Activated T-cell treated with anti-CD3 and anti-CD28 coated beads, Interleukin-2, amount 50 U/mL, for 24 hours (primary cell): ENCODE measurements at regions not wholly inside any gene's neighbourhood (a gene's known extent, or its start where the extent isn't known, plus 50 kb on each side); places are given as distances from the start of the nearest gene placed in this dataset.
"Not testable (repeated sequence)": the region's sequence is repeated elsewhere in the genome, so short reads cannot be mapped to it uniquely, and the experiment has no call there.

Source experiments
- DNase-seq: peaks from one replicate; pipeline ENCODE4 v3.0.0-alpha.2; 2020
- H3K27ac Mint-ChIP-seq: 2 replicates; pipeline ENCODE4 v1.8.0; 2020; ENCODE audit warnings: mild to moderate bottlenecking, mixed read lengths
- H3K27me3 Mint-ChIP-seq: 2 replicates; pipeline ENCODE4 v1.8.0; 2020; ENCODE audit warnings: mixed read lengths
- H3K36me3 Mint-ChIP-seq: 2 replicates; pipeline ENCODE4 v1.8.0; 2020; ENCODE audit warnings: low read depth, mixed read lengths
- H3K4me1 Mint-ChIP-seq: 2 replicates; pipeline ENCODE4 v1.8.0; 2020; ENCODE audit warnings: low read depth, mixed read lengths
- H3K4me3 Mint-ChIP-seq: 2 replicates; pipeline ENCODE4 v1.8.0; 2020; ENCODE audit warnings: mild to moderate bottlenecking, moderate library complexity, mixed read lengths
- H3K9me3 Mint-ChIP-seq: 2 replicates; pipeline ENCODE4 v1.8.0; 2020; ENCODE audit warnings: mixed read lengths

GRCh38 chr1:29804181-29804899 is 568.0 kb downstream of the PTPRU start:
- H3K9me3 Mint-ChIP-seq: no peaks in the 10 kb centered on the region
- H3K36me3 Mint-ChIP-seq: no peaks in the 10 kb centered on the region
- peaks cover 23% of the 10 kb centered on the region for H3K27me3 Mint-ChIP-seq
- DNase-seq: no peak
- H3K4me1 Mint-ChIP-seq: no peaks in the 10 kb centered on the region
- H3K27ac Mint-ChIP-seq: no peak overlapping the region
- H3K4me3 Mint-ChIP-seq: no peak overlapping the region

- Mint-ChIP-seq H3K9me3 (no peaks in the 10 kb centered on the region), H3K4me3 (no peak overlapping the region), H3K27ac (no peak overlapping the region), H3K27me3 (peaks cover 19% of the 10 kb centered on the region), H3K4me1 (no peaks in the 10 kb centered on the region), H3K36me3 (no peaks in the 10 kb centered on the region)
- no peak for DNase-seq
These were observed 567.2 kb downstream of the PTPRU start for GRCh38 chr1:29803486-29803885.

- H3K4me3 Mint-ChIP-seq: no peak overlapping the region
- H3K4me1 Mint-ChIP-seq: no peaks in the 10 kb centered on the region
- DNase-seq: no peak
- H3K9me3 Mint-ChIP-seq: no peaks in the 10 kb centered on the region
- H3K27ac Mint-ChIP-seq: no peak overlapping the region
- no peaks in the 10 kb centered on the region for H3K36me3 Mint-ChIP-seq
- peaks cover 19% of the 10 kb centered on the region for H3K27me3 Mint-ChIP-seq
These were observed 566.1 kb downstream of the PTPRU start for GRCh38 chr1:29802181-29803068.

- H3K27ac Mint-ChIP-seq: no peak overlapping the region
- DNase-seq: no peak
- H3K4me3 Mint-ChIP-seq: no peak overlapping the region
- peaks cover 19% of the 10 kb centered on the region for H3K27me3 Mint-ChIP-seq
- H3K9me3 Mint-ChIP-seq: no peaks in the 10 kb centered on the region
- H3K36me3 Mint-ChIP-seq: no peaks in the 10 kb centered on the region
- no peaks in the 10 kb centered on the region for H3K4me1 Mint-ChIP-seq
These were observed 565.2 kb downstream of the PTPRU start for GRCh38 chr1:29801561-29801973.

GRCh38 chr1:29801003-29801402 is 564.7 kb downstream of the PTPRU start:
- H3K27me3 Mint-ChIP-seq: peaks cover 19% of the 10 kb centered on the region
- no peak overlapping the region for H3K4me3 Mint-ChIP-seq
- H3K4me1 Mint-ChIP-seq: no peaks in the 10 kb centered on the region
- no peaks in the 10 kb centered on the region for H3K36me3 Mint-ChIP-seq
- no peak overlapping the region for H3K27ac Mint-ChIP-seq
- DNase-seq: no peak
- H3K9me3 Mint-ChIP-seq: peaks cover under 1% of the 10 kb centered on the region

GRCh38 chr1:29800522-29800956 is 564.2 kb downstream of the PTPRU start:
- H3K4me1 Mint-ChIP-seq: no peaks in the 10 kb centered on the region
- no peak overlapping the region for H3K27ac Mint-ChIP-seq
- H3K36me3 Mint-ChIP-seq: no peaks in the 10 kb centered on the region
- no peak for DNase-seq
- peaks cover 19% of the 10 kb centered on the region for H3K27me3 Mint-ChIP-seq
- H3K9me3 Mint-ChIP-seq: peaks cover 5% of the 10 kb centered on the region
- no peak overlapping the region for H3K4me3 Mint-ChIP-seq

GRCh38 chr1:29800120-29800519 is 563.8 kb downstream of the PTPRU start:
- no peaks in the 10 kb centered on the region for H3K36me3 Mint-ChIP-seq

GRCh38 chr1:29798699-29799566 is 562.6 kb downstream of the PTPRU start:
- peaks cover 21% of the 10 kb centered on the region for H3K27me3 Mint-ChIP-seq
- peaks cover 7% of the 10 kb centered on the region for H3K9me3 Mint-ChIP-seq
- no peaks in the 10 kb centered on the region for H3K4me1 Mint-ChIP-seq
- H3K4me3 Mint-ChIP-seq: no peak overlapping the region
- no peaks in the 10 kb centered on the region for H3K36me3 Mint-ChIP-seq
- H3K27ac Mint-ChIP-seq: no peak overlapping the region
- DNase-seq: no peak

More at GRCh38 chr1:29800120-29800519, 563.8 kb downstream of the PTPRU start:
- H3K4me1 Mint-ChIP-seq: no peaks in the 10 kb centered on the region
- no peak overlapping the region for H3K27ac Mint-ChIP-seq
- DNase-seq: no peak
- peaks cover 7% of the 10 kb centered on the region for H3K9me3 Mint-ChIP-seq
- peaks cover 19% of the 10 kb centered on the region for H3K27me3 Mint-ChIP-seq
- no peak overlapping the region for H3K4me3 Mint-ChIP-seq

- H3K9me3 Mint-ChIP-seq, H3K4me1 Mint-ChIP-seq: not testable (repeated sequence)
These were observed 560.8 kb downstream of the PTPRU start for GRCh38 chr1:29797125-29797524.

GRCh38 chr1:29795965-29796364 is 559.6 kb downstream of the PTPRU start:
- not testable (repeated sequence) for H3K4me1 Mint-ChIP-seq, H3K4me3 Mint-ChIP-seq, DNase-seq, H3K27ac Mint-ChIP-seq, H3K36me3 Mint-ChIP-seq, H3K9me3 Mint-ChIP-seq
- H3K27me3 Mint-ChIP-seq: peaks cover 11% of the 10 kb centered on the region

More at GRCh38 chr1:29797125-29797524, 560.8 kb downstream of the PTPRU start:
- not testable (repeated sequence) for H3K4me3 Mint-ChIP-seq, H3K27ac Mint-ChIP-seq, H3K36me3 Mint-ChIP-seq, DNase-seq, H3K27me3 Mint-ChIP-seq

- Mint-ChIP-seq H3K36me3 (no peaks in the 10 kb centered on the region), H3K4me3 (no peak overlapping the region), H3K4me1 (no peaks in the 10 kb centered on the region), H3K27ac (no peak overlapping the region), H3K9me3 (peaks cover 7% of the 10 kb centered on the region), H3K27me3 (peaks cover 19% of the 10 kb centered on the region)
- no peak for DNase-seq
These were observed 557.5 kb downstream of the PTPRU start for GRCh38 chr1:29793653-29794348.

- no peak overlapping the region for H3K4me3 Mint-ChIP-seq
- DNase-seq: peak; percentile 66
- peaks cover 19% of the 10 kb centered on the region for H3K27me3 Mint-ChIP-seq
- no peak overlapping the region for H3K27ac Mint-ChIP-seq
- no peaks in the 10 kb centered on the region for H3K4me1 Mint-ChIP-seq
- no peaks in the 10 kb centered on the region for H3K36me3 Mint-ChIP-seq
- peaks cover 7% of the 10 kb centered on the region for H3K9me3 Mint-ChIP-seq
These were observed 556.8 kb downstream of the PTPRU start for GRCh38 chr1:29793101-29793546.

GRCh38 chr1:29789910-29790247 is 553.6 kb downstream of the PTPRU start:
- no peak for DNase-seq
- Mint-ChIP-seq H3K4me1 (no peaks in the 10 kb centered on the region), H3K36me3 (no peaks in the 10 kb centered on the region), H3K9me3 (no peaks in the 10 kb centered on the region), H3K4me3 (no peak overlapping the region), H3K27ac (no peak overlapping the region), H3K27me3 (peaks cover 19% of the 10 kb centered on the region)
